ENCODE measurements at regions not wholly inside any gene's neighbourhood (a gene's known extent, or its start where the extent isn't known, plus 50 kb on each side); places are given as distances from the start of the nearest gene placed in this dataset.

- no peak for TF ChIP-seq CTCFL (IDR thresholded peaks at IDR 0.05; ENCODE audit: borderline replicate concordance, insufficient read depth, low read depth, low read length, poor library complexity, severe bottlenecking)
- no peak for TF ChIP-seq NFIX (CRISPR knock-in tag; IDR thresholded peaks at IDR 0.05; ENCODE audit: low read depth)
- TF ChIP-seq ZNF584 (CRISPR knock-in tag; IDR thresholded peaks at IDR 0.05; ENCODE audit: low read depth): no peak
- TF ChIP-seq STAT6 (CRISPR knock-in tag; IDR thresholded peaks at IDR 0.05): no peak
- no peak for TF ChIP-seq ATF4 (CRISPR knock-in tag; IDR thresholded peaks at IDR 0.05)
- TF ChIP-seq RBM25 (IDR thresholded peaks at IDR 0.05; ENCODE audit: low read depth, low read length, severe bottlenecking): no peak
- no peak for TF ChIP-seq ZBTB34 (CRISPR knock-in tag; IDR thresholded peaks at IDR 0.05)
- no peak for TF ChIP-seq BRCA1 (IDR thresholded peaks at IDR 0.05)
- no peak for TF ChIP-seq BRCA1 (CRISPR knock-in tag; IDR thresholded peaks at IDR 0.05)
- TF ChIP-seq NONO (IDR thresholded peaks at IDR 0.05; ENCODE audit: low read depth in 2 of 2, low read length in 1 of 2): no peak
- TF ChIP-seq PHB2 (IDR thresholded peaks at IDR 0.05; ENCODE audit: low read depth): 0 out of 2 replicates have a peak, but pooled peaks have one; percentile 20
- TF ChIP-seq SMAD4 (CRISPR knock-in tag; conservative IDR thresholded peaks at IDR 0.05): no peak
- TF ChIP-seq CGGBP1 (CRISPR knock-in tag; IDR thresholded peaks at IDR 0.05): no peak
- TF ChIP-seq ZNF282 (CRISPR knock-in tag; IDR thresholded peaks at IDR 0.05): no peak
- no peak for TF ChIP-seq TEAD4 (IDR thresholded peaks at IDR 0.05; ENCODE audit: low read length)
- TF ChIP-seq TEAD4 (CRISPR knock-in tag; IDR thresholded peaks at IDR 0.05; ENCODE audit: borderline replicate concordance): no peak
- TF ChIP-seq CBFB (CRISPR knock-in tag; IDR thresholded peaks at IDR 0.05): no peak
- TF ChIP-seq CC2D1A (IDR thresholded peaks at IDR 0.05): peak; percentile 29; the same call in 1 of the 2 replicates
- TF ChIP-seq GATA2 (CRISPR knock-in tag; IDR thresholded peaks at IDR 0.05): no peak
- no peak for TF ChIP-seq TBP (optimal IDR thresholded peaks at IDR 0.05; ENCODE audit: low read depth, low read length)
Measured at GRCh38 chr6:139474145-139475108, 100.0 kb upstream of the CITED2 start (continued).

Measured in K562 (cell line).